ENCODE measurements at regions not wholly inside any gene's neighbourhood (a gene's known extent, or its start where the extent isn't known, plus 50 kb on each side); places are given as distances from the start of the nearest gene placed in this dataset.

DNA sequence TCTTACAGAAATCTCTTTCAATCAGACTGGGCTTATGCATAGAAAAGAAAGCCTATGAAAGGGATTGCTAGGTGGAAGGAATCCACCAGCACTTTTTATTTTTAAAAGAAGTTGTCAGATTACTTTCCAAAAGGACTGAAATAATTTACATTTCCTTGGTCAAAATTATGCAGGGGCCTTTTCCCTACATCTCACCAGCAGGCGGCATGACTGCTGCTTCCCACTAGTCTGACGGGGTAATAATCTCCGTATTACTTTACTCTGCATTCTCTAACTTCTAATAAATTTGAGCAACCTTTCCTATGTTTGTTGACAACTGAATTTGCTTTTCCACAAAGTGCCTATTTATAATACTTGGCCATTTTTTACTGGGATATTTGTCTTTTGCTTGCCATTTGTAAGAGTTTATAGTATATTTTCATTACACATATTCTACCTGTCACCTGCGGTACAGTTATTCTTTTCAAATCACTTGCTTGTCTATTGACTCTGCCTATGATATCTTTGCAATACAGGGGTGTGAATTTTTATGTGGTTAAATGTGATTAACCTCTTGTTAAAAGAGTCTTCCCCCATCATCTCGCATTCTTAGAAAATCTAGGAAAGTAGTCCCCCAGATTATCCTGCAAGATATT is 51.9 kb upstream of the USP47 start:
- peak; percentile 8 for DNase-seq

DNA sequence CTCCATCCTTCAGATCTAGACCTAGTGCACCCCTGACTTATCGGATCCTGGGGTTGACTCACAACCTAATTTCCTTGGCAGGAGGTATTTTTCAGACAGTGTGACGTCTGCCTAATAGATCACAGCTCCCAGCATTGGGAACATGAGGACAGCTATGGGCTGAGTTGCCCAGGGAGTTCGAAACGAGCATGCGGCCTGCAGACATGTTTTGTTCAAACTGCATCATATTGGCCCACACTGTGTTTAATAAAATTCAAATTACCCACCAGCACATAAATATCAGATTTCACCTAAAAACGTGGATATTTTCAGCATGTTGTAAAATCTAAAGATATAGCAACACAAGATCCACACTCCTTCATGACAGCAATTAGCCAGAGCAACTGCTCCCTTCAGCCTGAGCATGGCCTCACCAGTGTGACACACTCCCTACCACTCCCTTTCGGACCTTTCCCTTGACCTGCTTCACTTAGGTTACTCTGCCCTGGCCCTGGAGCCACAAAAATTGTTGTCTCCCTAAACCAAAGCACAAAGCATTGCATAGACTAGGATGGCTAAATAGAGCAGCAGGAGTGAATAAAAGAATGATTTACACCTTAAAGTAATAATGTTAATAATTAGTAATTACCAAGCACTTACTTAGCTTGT is 53.6 kb upstream of the USP47 start:
- no peak for DNase-seq

DNA sequence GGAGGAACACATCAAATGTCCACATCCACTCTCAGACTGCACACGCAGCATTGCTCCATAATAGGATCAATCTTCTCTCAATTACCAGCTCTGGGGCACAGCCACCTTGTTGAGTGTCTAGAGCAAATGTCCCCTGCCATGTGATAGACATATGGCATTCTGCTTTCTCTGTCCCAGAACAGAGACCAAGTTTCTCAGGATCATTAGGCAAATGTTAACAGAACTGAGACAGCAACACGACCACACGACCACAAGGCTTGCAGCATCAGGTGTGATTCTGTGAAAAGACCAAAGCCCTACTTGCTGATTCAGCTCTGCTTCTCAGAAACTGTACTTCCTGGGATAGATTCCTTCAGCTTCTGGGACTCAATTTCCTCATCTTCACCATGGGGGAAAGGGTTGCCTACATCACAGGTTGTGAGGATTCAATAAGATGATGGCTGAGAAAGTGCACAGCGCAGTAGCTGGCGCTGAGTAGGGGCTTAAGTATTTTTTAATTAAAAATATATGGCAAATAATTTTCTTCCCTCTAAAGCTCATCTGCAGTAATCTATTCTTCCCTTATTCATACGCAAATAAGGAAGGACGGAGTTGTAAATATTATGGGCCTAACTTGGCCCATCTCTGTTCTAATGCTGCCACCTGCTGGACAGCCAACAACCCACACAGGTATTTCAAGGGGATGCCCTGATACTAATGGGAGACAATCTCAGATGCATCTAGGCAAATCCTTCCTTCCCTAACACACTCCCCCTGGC is 54.3 kb upstream of the USP47 start:
- peak; percentile 74 for DNase-seq

DNA sequence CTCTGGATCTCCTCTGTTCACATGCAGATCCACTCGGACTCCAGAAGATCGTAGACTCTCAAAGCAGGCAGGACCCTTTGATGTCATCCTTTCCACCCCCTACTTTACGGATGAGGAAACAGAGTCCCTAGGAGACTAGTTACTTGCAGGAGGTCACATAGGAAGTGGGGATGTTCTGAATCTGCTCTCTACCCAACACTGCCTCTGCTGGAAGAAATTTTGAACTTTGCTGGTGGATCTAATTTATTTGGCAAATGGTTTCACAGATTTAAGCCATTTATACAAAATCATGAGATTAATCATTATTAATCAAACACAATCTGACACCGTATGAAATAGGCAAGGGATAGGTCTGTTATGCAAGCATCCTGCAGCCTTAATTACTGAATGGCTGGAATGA is 55.0 kb upstream of the USP47 start:
- no peak for DNase-seq

GRCh38 chr11:11786234-11786633 is 55.5 kb upstream of the USP47 start:
- DNase-seq, result no peak

GRCh38 chr11:11782532-11783110 is 59.2 kb upstream of the USP47 start:
- no peak for DNase-seq

- DNase-seq, result no peak
Observed at GRCh38 chr11:11780858-11781257, 60.9 kb upstream of the USP47 start.

DNA sequence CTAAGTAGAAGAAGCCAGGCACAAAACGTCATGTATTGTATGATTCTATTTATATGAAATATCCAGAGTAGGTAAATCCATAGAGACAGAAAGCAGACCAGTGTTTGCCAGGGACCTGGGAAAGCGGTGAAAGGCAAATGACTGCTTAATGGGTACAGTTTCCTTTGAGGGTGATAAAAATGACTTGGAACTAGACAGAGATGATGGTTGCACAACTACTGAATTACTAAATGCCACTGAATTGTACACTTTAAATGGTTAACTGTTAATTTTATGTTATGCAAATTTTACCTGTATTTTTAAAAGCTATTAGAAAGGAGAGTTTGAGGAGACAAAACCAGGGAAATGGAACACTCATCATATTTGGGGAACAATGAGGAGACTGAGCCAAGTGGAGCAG is 61.8 kb upstream of the USP47 start:
- no peak for DNase-seq

GRCh38 chr11:11777897-11778296 is 63.9 kb upstream of the USP47 start:
- DNase-seq, result no peak

GRCh38 chr11:11776714-11777113 is 65.1 kb upstream of the USP47 start:
- no peak for DNase-seq

- DNase-seq, result no peak
Observed at GRCh38 chr11:11774928-11775327, 66.8 kb upstream of the USP47 start.

GRCh38 chr11:11772865-11773515 is 68.8 kb upstream of the USP47 start:
- DNase-seq, result no peak

DNA sequence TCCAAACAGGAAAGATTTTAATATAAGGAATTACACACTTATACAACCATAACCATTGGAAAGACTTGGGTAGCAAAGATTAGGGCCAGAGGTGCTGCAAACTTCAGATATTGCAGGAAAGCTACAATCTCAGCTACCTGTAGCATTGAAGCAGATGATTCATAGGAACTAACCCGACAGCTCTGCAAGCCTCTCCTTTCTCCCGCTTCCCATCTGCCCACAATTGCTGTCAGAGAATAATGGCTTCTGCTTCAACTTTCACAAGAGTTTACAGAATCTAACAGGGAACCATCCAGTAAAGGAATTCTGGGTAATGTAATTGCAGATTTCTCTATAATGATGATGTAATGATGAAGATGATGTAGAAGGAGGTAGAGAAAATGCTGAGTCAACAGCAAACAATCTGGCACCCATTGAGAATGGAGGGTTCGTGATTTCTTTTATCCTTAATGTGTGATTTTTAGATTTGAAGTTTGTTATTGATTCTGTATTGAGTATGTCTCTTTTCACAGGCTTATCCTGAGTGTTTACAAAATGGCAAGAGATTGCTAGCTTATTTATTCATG is 70.8 kb upstream of the USP47 start:
- DNase-seq, result no peak

DNA sequence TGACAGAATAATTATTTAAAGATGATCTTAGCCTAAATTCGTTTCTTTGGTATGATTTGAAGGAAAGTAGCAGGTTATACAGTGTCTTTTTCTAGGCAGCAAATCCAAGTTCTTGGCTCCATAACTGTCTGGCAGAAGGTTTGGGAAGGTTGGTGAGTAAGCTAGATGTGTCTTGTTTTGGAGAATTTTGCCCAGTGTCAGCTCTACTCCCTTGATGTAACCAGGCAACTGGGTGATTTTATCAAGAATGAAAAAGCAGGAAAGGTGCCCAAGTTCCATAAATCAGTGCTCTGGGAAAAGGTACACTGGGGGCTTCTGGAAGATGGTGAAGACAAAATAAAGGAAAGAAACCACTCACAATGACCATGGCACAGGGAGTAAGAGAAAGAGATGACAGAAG is 71.5 kb upstream of the USP47 start:
- no peak for DNase-seq

DNA sequence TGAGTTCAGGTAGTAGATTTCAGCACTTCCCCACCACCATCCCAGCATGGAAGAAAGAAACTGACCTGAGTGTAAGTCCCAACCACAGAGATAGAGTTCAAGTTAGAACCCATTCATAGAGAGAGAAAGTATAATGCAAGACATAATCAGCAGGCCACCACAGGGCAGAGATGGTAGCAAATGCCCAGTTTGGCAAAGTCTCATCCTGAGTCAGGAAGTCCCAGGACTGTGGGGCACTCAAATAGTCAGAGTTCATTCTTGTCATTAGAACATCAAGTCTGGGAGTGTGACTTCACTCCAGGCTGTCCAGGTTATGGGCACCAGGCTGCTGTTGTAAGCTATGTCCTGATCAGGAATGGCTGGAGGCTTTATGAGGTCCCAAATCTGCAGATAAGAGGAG is 72.0 kb upstream of the USP47 start:
- no peak for DNase-seq

GRCh38 chr11:11769362-11769761 is 72.4 kb upstream of the USP47 start:
- DNase-seq, result no peak

DNA sequence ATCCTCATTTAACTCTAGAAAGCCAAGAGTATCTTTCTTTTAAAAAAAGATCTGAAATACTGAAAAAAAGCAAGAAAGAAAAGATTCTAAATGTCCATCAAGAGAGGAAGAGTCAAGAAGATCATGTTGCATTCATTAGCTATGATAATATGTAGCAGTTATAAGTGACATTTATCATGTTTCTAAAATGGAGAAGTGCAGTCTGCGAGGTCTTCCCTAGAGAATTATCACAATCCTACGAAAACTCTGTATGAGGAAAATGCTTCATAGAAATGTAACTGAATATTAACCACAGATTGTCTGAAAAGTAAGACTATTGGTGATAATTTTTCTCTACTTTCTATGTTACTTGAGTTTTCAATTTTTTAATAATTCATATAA is 77.4 kb upstream of the USP47 start:
- no peak for DNase-seq

DNA sequence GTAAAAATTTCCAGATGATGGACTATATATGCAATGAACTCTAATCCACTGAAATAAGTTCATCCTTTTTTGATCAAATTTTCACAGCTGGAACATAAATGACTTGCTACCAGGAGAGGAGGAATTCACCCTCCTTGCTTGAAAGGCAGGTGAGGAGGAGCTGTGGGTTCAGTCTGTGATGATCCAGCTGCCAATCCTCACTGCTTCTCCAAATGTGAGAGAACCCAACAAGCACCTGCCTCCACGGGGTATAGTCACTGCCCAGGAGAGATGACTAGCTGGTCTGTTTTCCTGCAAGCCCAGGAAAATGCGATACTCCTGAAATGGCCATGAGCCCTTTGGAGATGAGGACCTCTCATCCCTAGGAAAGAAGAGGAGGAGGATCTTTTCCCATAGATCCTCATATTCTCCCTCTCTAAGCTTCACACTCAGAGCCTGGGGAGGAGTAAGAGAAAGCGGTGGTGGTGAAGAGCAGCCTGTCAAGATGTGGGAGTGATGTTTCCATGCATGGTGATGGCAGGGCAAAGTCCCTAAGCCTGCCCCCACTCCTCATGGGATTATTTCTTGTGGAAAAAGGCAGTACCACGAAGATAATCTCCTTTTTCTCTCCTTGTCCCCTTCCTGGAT is 77.9 kb upstream of the USP47 start:
- no peak for DNase-seq

DNA sequence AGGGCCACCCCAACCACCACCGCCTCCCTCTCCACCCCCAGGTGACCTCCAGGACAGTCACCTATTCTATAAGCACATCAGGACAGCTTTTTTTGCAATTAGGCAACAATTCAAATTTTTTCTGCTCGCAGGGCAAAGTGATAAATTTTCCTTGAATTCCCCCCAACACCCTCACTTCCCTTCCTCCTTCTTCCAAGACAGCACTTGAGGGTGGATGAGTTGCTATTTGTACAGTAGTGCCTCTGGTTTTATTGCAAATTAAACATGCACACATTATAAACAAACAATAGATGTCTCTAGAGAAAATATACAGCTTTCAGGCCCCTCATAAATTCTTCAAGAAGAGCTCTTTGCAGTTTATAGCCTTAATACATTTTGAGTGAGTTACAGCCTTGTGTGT is 80.9 kb upstream of the USP47 start:
- DNase-seq, result no peak

- no peak for DNase-seq
Observed at GRCh38 chr11:11758603-11759196, 83.1 kb upstream of the USP47 start.

- DNase-seq, result no peak
Observed at GRCh38 chr11:11757909-11758308, 83.9 kb upstream of the USP47 start.

DNA sequence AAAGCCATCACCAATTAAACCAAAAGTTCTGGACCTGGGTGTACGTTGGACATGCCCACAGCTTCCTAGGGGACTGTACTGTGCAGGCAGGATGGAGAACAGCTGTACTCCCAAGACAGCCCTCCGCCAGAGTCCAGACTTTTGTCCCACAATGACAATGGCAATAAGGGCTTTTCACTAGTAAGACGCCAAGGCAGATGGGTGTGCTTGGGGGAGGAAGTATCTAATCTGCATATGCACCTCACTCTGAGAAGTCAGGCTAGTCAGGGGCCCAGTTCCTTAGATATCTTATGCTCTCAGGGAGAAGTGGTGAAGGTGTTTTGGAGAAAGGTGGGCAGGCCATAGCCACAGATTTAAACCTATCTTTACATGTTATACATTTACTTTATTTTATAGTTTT is 85.1 kb upstream of the USP47 start:
- DNase-seq, result no peak
